Fibroblast of skin of right biceps (primary cell): ENCODE measurements at regions not wholly inside any gene's neighbourhood (a gene's known extent, or its start where the extent isn't known, plus 50 kb on each side); places are given as distances from the start of the nearest gene placed in this dataset.

Source experiments
- DNase-seq: peaks from one replicate; pipeline ENCODE4 v3.0.0-alpha.2; 2013

- DNase-seq, result no peak
Measured at GRCh38 chr2:225131898-225132297, 89.6 kb upstream of the DOCK10 start.

GRCh38 chr2:225130093-225130492 lies 87.8 kb upstream of the DOCK10 start:
- no peak for DNase-seq

DNA sequence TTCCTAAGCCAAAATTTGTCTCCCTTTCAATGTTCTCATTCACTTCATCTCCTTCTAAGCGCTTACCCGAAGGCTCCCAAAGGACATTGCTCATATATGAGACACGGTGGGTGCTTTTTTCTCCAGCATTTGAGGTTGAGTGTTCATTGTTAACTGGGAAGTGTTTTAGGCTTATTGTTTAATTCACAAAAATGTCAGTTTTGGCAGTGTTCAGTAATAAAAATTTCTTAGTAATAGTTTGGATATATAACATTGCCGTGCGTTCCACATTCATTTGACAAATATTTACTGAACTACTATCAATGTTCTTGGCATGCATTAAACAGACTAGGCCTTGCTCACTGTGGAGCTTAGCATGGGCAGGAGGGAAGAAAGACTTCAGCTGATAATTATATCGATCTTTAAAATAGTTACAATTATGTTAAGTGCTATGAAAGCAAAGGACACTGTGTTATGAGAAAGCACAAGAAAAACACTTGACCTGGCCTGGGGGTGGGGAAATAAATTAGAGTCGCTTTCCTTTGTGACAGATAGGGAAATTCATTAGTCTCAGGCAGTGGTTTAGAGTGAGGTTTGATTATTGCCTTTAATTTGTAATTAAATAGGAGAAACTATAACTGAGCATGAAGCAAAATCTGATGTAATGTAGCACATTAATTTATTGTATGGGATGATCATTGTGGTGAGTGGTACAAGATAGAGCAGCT lies 82.2 kb upstream of the DOCK10 start:
- DNase-seq, result no peak

DNA sequence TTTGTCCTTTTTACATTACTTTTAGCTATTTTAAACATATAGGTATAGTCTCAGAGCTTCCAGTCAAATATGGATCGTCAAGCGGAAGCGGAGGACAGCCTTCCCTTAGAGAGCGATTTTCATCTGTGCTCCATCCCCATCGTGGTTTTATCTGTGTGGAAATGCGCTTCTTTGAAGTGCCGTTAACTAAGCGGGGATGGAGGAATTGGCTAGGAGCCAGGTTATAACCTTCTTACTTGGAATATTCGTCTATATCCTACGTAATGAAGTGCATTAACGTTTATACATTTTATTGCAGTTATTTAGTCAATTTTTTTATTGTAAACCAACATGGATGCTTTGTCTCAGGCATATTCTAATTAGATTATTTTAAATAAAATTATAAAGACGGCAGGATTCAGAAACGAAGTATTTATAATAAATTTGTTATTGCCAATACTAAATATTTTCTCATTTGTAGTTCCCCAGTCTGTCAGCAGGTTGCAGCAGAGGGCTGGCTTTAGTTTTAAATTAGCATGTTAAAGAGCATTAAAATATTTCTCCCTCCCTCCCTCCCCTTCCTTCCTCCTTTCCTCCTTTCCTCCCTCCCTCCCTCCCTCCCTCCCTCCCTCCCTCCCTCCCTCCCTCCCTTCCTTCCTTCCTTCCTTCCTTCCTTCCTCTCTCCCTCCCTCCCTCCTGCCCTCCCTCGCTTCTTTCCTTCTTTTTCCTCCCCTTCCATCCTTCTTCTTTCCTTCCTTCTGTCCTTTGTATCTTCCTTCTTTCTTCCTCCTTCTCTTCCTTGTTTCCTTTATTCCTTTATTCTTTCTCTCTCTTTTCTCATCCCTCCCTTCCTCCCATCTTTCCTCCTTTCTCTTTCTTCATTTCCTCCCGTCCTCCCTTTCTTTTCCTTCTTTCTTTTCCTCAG lies 80.6 kb upstream of the DOCK10 start:
- DNase-seq, result no peak

GRCh38 chr2:225122007-225122406 lies 79.7 kb upstream of the DOCK10 start:
- DNase-seq, result no peak

DNA sequence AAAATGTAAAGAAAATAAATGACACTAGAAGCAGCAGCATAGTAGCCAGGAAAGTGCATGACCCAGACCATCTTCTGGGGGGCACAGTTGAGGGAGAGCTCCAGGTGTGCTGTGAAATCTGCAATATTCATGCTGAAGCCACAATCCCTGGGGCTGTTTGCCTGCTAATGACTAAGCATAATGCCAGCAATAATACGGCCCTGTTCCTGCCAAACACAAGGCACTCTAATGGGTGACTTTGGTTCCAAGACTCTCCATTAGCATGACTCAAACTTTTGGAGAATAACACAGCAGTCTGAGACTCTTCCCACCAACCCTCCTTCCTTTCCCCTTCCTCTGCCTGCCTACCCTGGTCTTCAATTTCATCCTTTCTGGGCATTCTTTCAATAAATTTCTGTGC lies 77.9 kb upstream of the DOCK10 start:
- DNase-seq, result peak; percentile 78

GRCh38 chr2:225117051-225117716 lies 74.9 kb upstream of the DOCK10 start:
- DNase-seq, result no peak

GRCh38 chr2:225114786-225115323 lies 72.6 kb upstream of the DOCK10 start:
- DNase-seq, result no peak

- peak; percentile 26 for DNase-seq
Measured at GRCh38 chr2:225113371-225114015, 71.2 kb upstream of the DOCK10 start.

DNA sequence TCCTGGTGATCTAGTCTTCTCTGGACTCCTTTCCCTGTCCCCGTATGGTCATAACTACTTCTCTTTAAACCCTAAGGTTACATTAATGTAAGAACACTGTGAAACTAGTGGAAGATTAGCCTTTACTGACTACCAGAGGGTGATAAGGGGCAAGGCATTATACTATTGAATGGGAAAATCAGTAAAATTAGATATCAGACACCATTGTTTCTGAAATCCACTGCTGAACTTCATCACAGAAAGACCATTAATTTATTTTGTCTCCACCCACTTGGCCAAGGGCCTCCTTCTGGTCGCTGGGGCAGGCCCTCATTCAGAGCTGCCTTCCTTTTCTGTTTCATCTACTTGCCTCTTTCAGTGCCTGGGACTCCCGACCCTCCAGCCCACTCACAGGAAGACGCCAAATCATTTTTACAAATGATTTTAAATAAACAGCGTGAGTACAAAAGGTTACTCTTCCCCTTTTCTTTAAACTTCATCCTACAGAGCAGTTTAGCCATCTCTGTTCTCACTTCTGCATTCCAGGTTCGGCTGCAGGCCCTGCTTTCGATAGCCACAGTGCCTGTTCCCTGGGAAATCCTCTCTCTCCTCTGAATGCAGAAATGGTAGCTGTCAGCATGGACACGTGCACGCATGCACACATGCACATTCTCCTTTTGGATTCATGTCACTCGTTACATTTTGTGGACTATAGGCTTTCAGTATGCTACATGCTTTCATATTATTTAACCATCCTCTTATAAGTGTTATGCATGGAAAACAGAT lies 70.3 kb upstream of the DOCK10 start:
- DNase-seq, result peak; percentile 49

GRCh38 chr2:225108805-225109204 lies 66.5 kb upstream of the DOCK10 start:
- DNase-seq, result no peak

- DNase-seq, result peak; percentile 53
Measured at GRCh38 chr2:225104971-225105370, 62.7 kb upstream of the DOCK10 start.

GRCh38 chr2:225104321-225104720 lies 62.1 kb upstream of the DOCK10 start:
- no peak for DNase-seq

GRCh38 chr2:225103737-225104141 lies 61.5 kb upstream of the DOCK10 start:
- DNase-seq, result peak; percentile 92

DNA sequence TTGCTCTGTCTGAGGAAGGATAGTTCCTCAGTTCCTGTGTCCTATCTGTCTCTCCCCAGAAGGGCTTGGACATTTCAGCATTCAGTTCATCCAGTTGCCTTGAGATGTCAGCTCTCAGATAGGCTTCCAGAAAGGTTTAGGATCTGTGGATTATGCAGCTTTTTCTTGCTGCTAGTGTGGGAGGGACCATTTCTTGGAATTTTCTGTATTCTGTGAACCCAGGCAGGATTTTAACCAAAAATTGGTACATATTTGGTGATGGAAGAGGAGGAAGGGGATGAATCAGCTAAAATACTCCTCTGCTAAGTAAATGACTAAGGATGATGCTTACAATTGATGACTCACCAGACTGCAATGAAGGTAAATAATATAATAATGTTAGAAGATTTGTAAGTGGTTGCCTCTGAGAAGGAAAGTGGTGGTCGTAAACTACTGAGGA lies 58.6 kb upstream of the DOCK10 start:
- peak; percentile 98 for DNase-seq

GRCh38 chr2:225100269-225100668 lies 58.0 kb upstream of the DOCK10 start:
- peak; percentile 80 for DNase-seq

GRCh38 chr2:225097035-225097434 lies 54.8 kb upstream of the DOCK10 start:
- peak; percentile 79 for DNase-seq
